Brain microvascular endothelial cell (primary cell): ENCODE measurements at regions not wholly inside any gene's neighbourhood (a gene's known extent, or its start where the extent isn't known, plus 50 kb on each side); places are given as distances from the start of the nearest gene placed in this dataset.
A peak's percentile ranks its signal among the peaks of the same experiment; 100 is the strongest.

Experiments
- DNase-seq: peaks from one replicate; pipeline ENCODE4 v3.0.0-alpha.2; 2020
- H3K27ac ChIP-seq: fragments of 250-450 bp; sonication (Bioruptor Pico); 2 replicates; pipeline ENCODE4 v1.5.1; 2020; ENCODE audit warnings: mild to moderate bottlenecking, moderate library complexity
- H3K27me3 ChIP-seq: fragments of 250-450 bp; sonication (Bioruptor Pico); replicated peaks from 2 replicates; pipeline ENCODE4 v1.5.1; 2020; ENCODE audit warnings: mild to moderate bottlenecking
- H3K36me3 ChIP-seq: fragments of 250-450 bp; sonication (Bioruptor Pico); replicated peaks from 2 replicates; pipeline ENCODE4 v1.5.1; 2020; ENCODE audit warnings: mild to moderate bottlenecking
- H3K4me3 ChIP-seq: 2 replicates; pipeline ENCODE4 v1.5.1; 2011; ENCODE audit warnings: low read depth, mild to moderate bottlenecking, control low read depth, low read length, moderate library complexity
- CTCF ChIP-seq: IDR thresholded peaks from 2 replicates; pipeline ENCODE4 v1.5.1; 2011; ENCODE audit warnings: low read depth, mild to moderate bottlenecking, moderate library complexity, low read length, control low read depth, inconsistent platforms; ENCODE audit errors: missing control alignments
- in situ Hi-C: cut with HindIII; loops from 2 replicates; pipeline ENCODE4 v1.10.0; 2017; ENCODE audit warnings: low sequenced_read_pairs, low pct_ligation_motif_present

DNA sequence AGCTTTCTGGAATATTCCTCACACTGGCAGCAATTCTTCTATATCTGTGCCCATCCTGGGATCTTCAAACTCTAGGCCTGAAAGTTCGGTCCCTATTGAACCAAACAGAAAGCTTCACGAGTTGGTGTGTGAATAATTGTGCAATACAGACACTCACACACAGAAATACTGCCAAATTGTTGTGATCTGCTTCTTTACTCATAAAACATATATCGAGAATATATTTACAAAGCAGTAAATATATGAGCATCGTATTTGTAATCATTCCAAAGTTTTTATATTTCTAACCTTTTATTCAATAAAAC, 56.6 kb upstream of the BEX4 start:
- DNase-seq: no peak
- in situ Hi-C loops: no loop called here
- no peak overlapping the region for H3K27ac ChIP-seq
- no peak overlapping the region for H3K4me3 ChIP-seq
- H3K36me3 ChIP-seq: no peaks in the 10 kb centered on the region
- no peaks in the 10 kb centered on the region for H3K27me3 ChIP-seq
- TF ChIP-seq CTCF: no peak

DNA sequence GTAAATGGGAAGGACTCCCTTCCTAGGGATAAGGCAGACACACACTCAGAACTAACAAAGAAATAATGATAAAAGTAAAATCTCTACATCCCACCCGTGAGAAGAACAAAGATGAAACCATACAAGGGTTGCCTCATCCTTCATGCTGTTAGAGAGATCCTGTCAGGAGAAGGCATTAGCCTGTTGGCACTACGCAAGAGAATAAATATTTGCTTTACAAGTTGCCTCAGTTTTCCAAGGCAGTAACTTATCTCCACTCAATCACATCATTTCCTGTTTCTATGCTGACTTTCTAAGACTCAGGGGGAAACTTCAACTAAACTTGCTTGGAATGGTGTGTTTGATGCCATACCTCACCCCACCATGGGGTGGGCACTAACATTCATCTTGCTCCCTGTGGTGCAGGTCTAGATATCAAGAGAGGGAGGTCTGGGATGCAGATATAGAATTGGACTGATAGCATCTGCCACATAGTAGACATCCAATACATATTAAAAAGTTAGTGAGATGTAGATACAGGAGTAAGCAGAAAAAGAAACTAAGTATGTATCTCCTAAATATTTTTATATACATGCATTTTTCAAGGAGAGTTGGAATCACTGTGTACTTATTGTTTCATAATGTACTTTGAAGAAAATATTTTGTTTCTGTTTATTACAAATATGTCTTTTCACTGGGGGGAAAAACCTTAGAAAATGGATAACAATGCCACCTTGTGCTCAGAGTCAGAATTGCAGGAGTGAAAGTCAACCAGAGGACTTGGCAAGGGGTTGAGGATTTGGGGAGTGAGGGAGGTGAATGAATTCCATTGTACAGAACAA, 57.2 kb upstream of the BEX4 start:
- Histone ChIP-seq H3K4me3 (no peak overlapping the region), H3K36me3 (no peaks in the 10 kb centered on the region), H3K27ac (no peak overlapping the region), H3K27me3 (no peaks in the 10 kb centered on the region)
- in situ Hi-C loops: no loop called here
- peak; percentile 76 for TF ChIP-seq CTCF
- peak; percentile 29 for DNase-seq

DNA sequence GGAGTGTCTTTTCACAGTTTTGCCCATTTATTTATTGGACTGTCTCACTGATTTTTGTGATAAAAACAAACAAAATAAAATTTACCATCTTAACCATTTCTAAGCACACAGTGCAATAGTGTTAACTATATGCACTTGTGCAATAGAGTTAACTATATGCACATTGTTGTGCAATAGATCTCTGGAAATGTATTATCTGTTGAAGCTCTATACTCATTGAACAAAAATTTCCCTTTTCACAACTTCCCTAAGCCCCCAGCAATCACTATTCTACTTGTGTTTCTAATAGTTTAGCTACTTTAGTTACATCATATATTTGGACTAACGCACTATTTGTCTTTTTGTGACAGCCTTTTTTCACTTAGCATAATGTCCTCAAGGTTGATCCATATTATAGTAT, 59.7 kb upstream of the BEX4 start:
- in situ Hi-C loops: no loop called here
- H3K36me3 ChIP-seq: no peaks in the 10 kb centered on the region
- TF ChIP-seq CTCF: no peak
- H3K27me3 ChIP-seq: no peaks in the 10 kb centered on the region
- DNase-seq: no peak
- no peak overlapping the region for H3K27ac ChIP-seq
- no peak overlapping the region for H3K4me3 ChIP-seq

- Histone ChIP-seq H3K27ac (no peak overlapping the region), H3K36me3 (no peaks in the 10 kb centered on the region), H3K27me3 (no peaks in the 10 kb centered on the region), H3K4me3 (no peak overlapping the region)
- no peak for DNase-seq
- in situ Hi-C loops: no loop called here
- TF ChIP-seq CTCF: no peak
Measured at GRCh38 chrX:103153661-103154060, 60.7 kb upstream of the NXF3 start.

DNA sequence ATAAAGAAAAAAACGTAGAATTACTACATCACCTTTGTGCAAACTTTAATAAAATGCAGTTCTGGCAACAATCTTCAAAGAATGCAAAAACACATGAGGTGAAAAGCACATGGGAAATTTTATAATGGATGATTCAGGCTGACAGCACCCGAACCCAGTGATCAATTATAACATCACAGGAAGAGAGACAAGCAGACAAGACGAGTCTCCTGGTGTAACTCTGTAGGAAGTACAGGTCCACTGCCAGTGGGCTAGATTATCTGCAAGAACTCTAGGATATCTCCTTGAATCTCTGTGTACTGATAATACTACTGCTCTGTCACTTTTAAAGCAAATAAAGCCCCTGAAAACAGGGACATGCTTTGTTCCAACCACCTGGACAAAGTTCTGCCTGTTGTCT, 58.9 kb upstream of the NXF3 start:
- no peak for TF ChIP-seq CTCF
- Histone ChIP-seq H3K27me3 (no peaks in the 10 kb centered on the region), H3K36me3 (no peaks in the 10 kb centered on the region), H3K4me3 (no peak overlapping the region), H3K27ac (peak overlapping the region; percentile 38)
- no peak for DNase-seq
- in situ Hi-C loops: no loop called here

DNA sequence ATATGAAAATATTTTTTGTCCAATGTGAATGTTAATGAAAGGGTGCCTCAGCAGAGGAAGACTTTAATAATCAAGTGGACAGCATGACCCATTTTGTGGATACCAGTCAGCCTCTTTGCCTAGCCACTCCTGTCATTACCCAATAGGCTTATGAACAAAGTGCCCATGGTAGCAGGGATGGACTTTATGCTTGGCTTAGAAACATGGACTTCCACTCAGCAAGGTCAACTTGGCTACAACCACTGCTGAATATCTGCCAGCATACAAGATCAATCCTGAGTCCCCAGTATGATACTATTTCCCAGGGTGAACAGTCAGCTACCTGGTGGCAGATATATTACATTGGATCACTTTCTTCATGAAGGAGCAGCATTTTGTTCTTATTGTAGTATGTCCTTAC, 56.7 kb upstream of the NXF3 start:
- TF ChIP-seq CTCF: no peak
- Histone ChIP-seq H3K4me3 (no peak overlapping the region), H3K27ac (no peak overlapping the region), H3K27me3 (no peaks in the 10 kb centered on the region), H3K36me3 (no peaks in the 10 kb centered on the region)
- DNase-seq: no peak
- in situ Hi-C loops: no loop called here
